H1 (cell line): ENCODE measurements at regions not wholly inside any gene's neighbourhood (a gene's known extent, or its start where the extent isn't known, plus 50 kb on each side); places are given as distances from the start of the nearest gene placed in this dataset.

Source experiments
- CTCF ChIA-PET: fragments of 300-600 bp; sonication (Branson Sonifier 250); formaldehyde crosslinking; loops from one replicate; lab custom pipeline; 2021; ENCODE audit not compliant: partially characterized antibody; lab: Charles Lee
- POLR2A ChIA-PET: fragments of 300-600 bp; sonication (Branson Sonifier 250); formaldehyde crosslinking; loops from one replicate; lab custom pipeline; 2021; ENCODE audit warnings: inconsistent platforms; ENCODE audit not compliant: partially characterized antibody; lab: Charles Lee
- DNase-seq, 2 experiments: peaks; one replicate each; pipeline versions ENCODE4 v3.0.0 to v3.0.0-alpha.2; 2010 to 2022; ENCODE audit warnings: low spot score in 2 of 2, low read depth in 1 of 2, mixed read lengths in 1 of 2
- FAIRE-seq: peaks from 2 replicates; lab custom pipeline; 2011; peaks lifted over from hg19 to GRCh38; lab: Jason Lieb, UNC
- H2AFZ ChIP-seq: 2 replicates; pipeline ENCODE4 v1.8.1; 2012; ENCODE audit warnings: low read length, inconsistent platforms
- H2AK5ac ChIP-seq: 2 replicates; pipeline ENCODE4 v1.6.1; 2013; ENCODE audit warnings: low read depth, low read length
- H2BK120ac ChIP-seq: replicated peaks from 2 replicates; pipeline ENCODE3; 2013; ENCODE audit warnings: low read depth, low read length, inconsistent platforms
- H2BK12ac ChIP-seq: 2 replicates; pipeline ENCODE4 v1.6.1; 2013; ENCODE audit warnings: low read depth, low read length
- H2BK15ac ChIP-seq: 2 replicates; pipeline ENCODE4 v1.6.1; 2013; ENCODE audit warnings: low read length
- H2BK20ac ChIP-seq: 2 replicates; pipeline ENCODE4 v1.6.1; 2013; ENCODE audit warnings: low read length
- H2BK5ac ChIP-seq: 2 replicates; pipeline ENCODE4 v1.6.1; 2013; ENCODE audit warnings: low read depth, low read length
- H3K14ac ChIP-seq: 2 replicates; pipeline ENCODE4 v1.6.1; 2013; ENCODE audit warnings: inconsistent platforms; ENCODE audit not compliant: insufficient read length
- H3K18ac ChIP-seq: 2 replicates; pipeline ENCODE4 v1.6.1; 2013; ENCODE audit warnings: low read length; ENCODE audit errors: extremely low read depth
- H3K23ac ChIP-seq: 2 replicates; pipeline ENCODE4 v1.6.1; 2013; ENCODE audit warnings: inconsistent platforms; ENCODE audit not compliant: insufficient read length
- H3K23me2 ChIP-seq: 2 replicates; pipeline ENCODE4 v1.6.1; 2013; ENCODE audit warnings: low read depth, low read length
- H3K27ac ChIP-seq: 2 replicates; pipeline ENCODE4 v1.6.1; 2011; ENCODE audit warnings: low read depth, low read length, inconsistent platforms
- H3K27me3 ChIP-seq, 4 experiments: replicated peaks in 1 of 4; 1 replicate in 1 of 4; 2 replicates in 3 of 4; pipeline versions ENCODE4 v1.6.1 to v1.8.1; 2011 to 2013; ENCODE audit warnings: low read length in 3 of 4, mild to moderate bottlenecking in 3 of 4, inconsistent platforms in 2 of 4, mixed read lengths in 2 of 4, moderate library complexity in 1 of 4; ENCODE audit not compliant: control insufficient read depth in 3 of 4, insufficient read depth in 3 of 4; ENCODE audit errors: extremely low read depth in 1 of 4
- H3K36me3 ChIP-seq, 4 experiments: 2 replicates each; pipeline versions ENCODE4 v1.6.1 to v1.8.1; 2011 to 2013; ENCODE audit warnings: mild to moderate bottlenecking in 4 of 4, low read length in 3 of 4, moderate library complexity in 2 of 4, control low read depth in 1 of 4, inconsistent platforms in 1 of 4; ENCODE audit not compliant: insufficient read depth in 4 of 4, control insufficient read depth in 2 of 4
- H3K4ac ChIP-seq: replicated peaks from 2 replicates; pipeline ENCODE3; 2013; ENCODE audit warnings: low read length, low read depth, mixed read lengths, inconsistent platforms; ENCODE audit not compliant: insufficient read length
- H3K4me1 ChIP-seq, 4 experiments: replicated peaks in 1 of 4; 1 replicate in 1 of 4; 2 replicates in 3 of 4; pipeline versions ENCODE4 v1.6.1 to v1.8.1; 2011 to 2013; ENCODE audit warnings: low read length in 3 of 4, inconsistent platforms in 2 of 4, mixed read lengths in 1 of 4; ENCODE audit not compliant: insufficient read depth in 4 of 4, control insufficient read depth in 3 of 4
- H3K4me2 ChIP-seq, 2 experiments: 2 replicates each; pipeline versions ENCODE4 v1.6.1 to v1.8.1; 2011 to 2013; ENCODE audit warnings: low read depth in 2 of 2, low read length in 2 of 2, control low read depth in 1 of 2, inconsistent platforms in 1 of 2, mild to moderate bottlenecking in 1 of 2; ENCODE audit not compliant: insufficient read depth in 1 of 2
- H3K4me3 ChIP-seq, 4 experiments: fragments of 200-600, 300-600 bp in 1 of 4; sonication (generic), shearing (Covaris generic), sonication (Bioruptor Twin) in 1 of 4; 2 replicates each; pipeline versions ENCODE4 v1.5.1 to v1.8.1; 2011 to 2016; ENCODE audit warnings: low read length in 4 of 4, low read depth in 3 of 4, control low read depth in 2 of 4, inconsistent platforms in 2 of 4, mild to moderate bottlenecking in 2 of 4, mixed read lengths in 1 of 4, moderate library complexity in 1 of 4; ENCODE audit not compliant: insufficient read depth in 2 of 4; ENCODE audit errors: extremely low read depth in 1 of 4
- H3K56ac ChIP-seq: replicated peaks from 2 replicates; pipeline ENCODE3; 2013; ENCODE audit warnings: low read depth, mild to moderate bottlenecking, mixed read lengths, low read length, inconsistent platforms; ENCODE audit not compliant: insufficient read length
- H3K79me1 ChIP-seq: 2 replicates; pipeline ENCODE4 v1.6.1; 2013; ENCODE audit warnings: low read depth, low read length, control low read depth
- H3K79me2 ChIP-seq, 2 experiments: 2 replicates each; pipeline versions ENCODE4 v1.6.1 to v1.8.1; 2012 to 2013; ENCODE audit warnings: low read length in 2 of 2, mild to moderate bottlenecking in 2 of 2, inconsistent platforms in 1 of 2; ENCODE audit not compliant: insufficient read depth in 2 of 2, control insufficient read depth in 1 of 2
- H3K9ac ChIP-seq, 4 experiments: replicated peaks in 1 of 4; 1 replicate in 1 of 4; 2 replicates in 3 of 4; pipeline versions ENCODE4 v1.6.1 to v1.8.1; 2011 to 2013; ENCODE audit warnings: low read depth in 3 of 4, low read length in 3 of 4, control low read depth in 2 of 4, mild to moderate bottlenecking in 2 of 4, moderate library complexity in 2 of 4, inconsistent platforms in 1 of 4; ENCODE audit errors: extremely low read depth in 1 of 4
- H3K9me3 ChIP-seq, 2 experiments: 2 replicates each; pipeline versions ENCODE4 v1.6.1 to v1.8.1; 2012 to 2013; ENCODE audit warnings: mild to moderate bottlenecking in 2 of 2, moderate library complexity in 2 of 2, control low read depth in 1 of 2, inconsistent platforms in 1 of 2, low read depth in 1 of 2, low read length in 1 of 2, mixed read lengths in 1 of 2; ENCODE audit not compliant: insufficient read depth in 2 of 2
- H4K20me1 ChIP-seq, 2 experiments: replicated peaks in 1 of 2; 2 replicates each; pipeline versions ENCODE3 to v1.8.1; 2011 to 2013; ENCODE audit warnings: inconsistent platforms in 2 of 2, low read length in 2 of 2, mild to moderate bottlenecking in 1 of 2; ENCODE audit not compliant: insufficient read depth in 2 of 2, control insufficient read depth in 1 of 2
- H4K5ac ChIP-seq: 2 replicates; pipeline ENCODE4 v1.6.1; 2013; ENCODE audit warnings: low read length, low read depth, mixed read lengths, inconsistent platforms; ENCODE audit not compliant: insufficient read length
- H4K8ac ChIP-seq: 2 replicates; pipeline ENCODE4 v1.8.0; 2013; ENCODE audit warnings: mild to moderate bottlenecking, moderate library complexity, low read length, inconsistent platforms; ENCODE audit not compliant: insufficient read depth; ENCODE audit errors: extremely low read depth
- H4K91ac ChIP-seq: replicated peaks from 2 replicates; pipeline ENCODE3; 2013; ENCODE audit warnings: low read length, mixed read lengths, inconsistent platforms; ENCODE audit not compliant: insufficient read length
- POU5F1 ChIP-seq: IDR thresholded peaks from 2 replicates; pipeline ENCODE4 v1.6.1; 2011; ENCODE audit warnings: low read depth, mild to moderate bottlenecking, low read length, moderate library complexity
- WGBS, 2 experiments: shearing (Covaris generic) in 1 of 2; methylation state at CpG; one replicate each; pipeline versions ENCODE4 v1.1.6 to v1.1.7; 2013 to 2015; ENCODE audit warnings: low lambda C conversion rate in 2 of 2, mixed read lengths in 2 of 2, inconsistent platforms in 1 of 2, low coverage in 1 of 2, missing lambda C conversion rate in 1 of 2; ENCODE audit not compliant: insufficient replicate concordance in 2 of 2, insufficient coverage in 1 of 2, insufficient read length in 1 of 2; ENCODE audit errors: extremely low coverage in 1 of 2, missing lambda C conversion rate in 1 of 2; 5-methylcytosine and 5-hydroxymethylcytosine counted together

DNA sequence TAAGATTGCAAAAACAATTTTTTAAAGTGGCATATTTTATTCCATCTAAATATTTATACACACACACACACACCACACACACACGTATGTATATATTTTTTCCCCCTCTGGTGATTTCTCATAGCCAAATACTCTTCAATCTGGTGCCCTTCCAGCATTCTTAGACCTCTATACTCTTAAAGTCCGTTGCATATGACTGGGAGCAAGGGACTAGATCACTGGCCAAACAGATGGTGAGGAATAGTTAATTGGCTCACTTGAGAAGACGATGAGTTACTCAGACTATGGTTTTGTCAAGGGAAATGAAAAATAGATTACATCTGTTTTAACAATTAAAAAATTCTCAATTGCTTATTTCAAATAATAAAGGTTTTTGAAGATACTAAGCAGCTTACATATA lies 512.5 kb upstream of the LRRTM4 start:
- H4K20me1 ChIP-seq, result no peaks in the 10 kb centered on the region
- H2BK20ac ChIP-seq, result no peak overlapping the region
- H4K5ac ChIP-seq, result no peak overlapping the region
- H3K79me2 ChIP-seq, result no peaks in the 10 kb centered on the region
- H2BK15ac ChIP-seq, result no peak overlapping the region
- no peak overlapping the region for H2AFZ ChIP-seq
- no peaks in the 10 kb centered on the region for H3K27me3 ChIP-seq
- peaks cover 7 to 15% of the 10 kb centered on the region in 2 experiments for H3K9me3 ChIP-seq
- no peak overlapping the region for H2BK12ac ChIP-seq
- no peak overlapping the region for H3K4me2 ChIP-seq
- H3K14ac ChIP-seq, result no peak overlapping the region
- no peak overlapping the region for H3K27ac ChIP-seq
- no peak overlapping the region for H3K23ac ChIP-seq
- no peak overlapping the region for H3K18ac ChIP-seq
- H4K8ac ChIP-seq, result no peak overlapping the region
- no peaks in the 10 kb centered on the region; the same call in 1 of the 2 replicates for H3K23me2 ChIP-seq
- H3K4me1 ChIP-seq, result peaks cover 0 to 4% (median 0%) of the 10 kb centered on the region in 4 experiments; a peak in 2 of 7 replicates
- no peak overlapping the region for H3K4ac ChIP-seq
- no peak overlapping the region for H2BK120ac ChIP-seq
- no peak overlapping the region for H3K56ac ChIP-seq
- H3K79me1 ChIP-seq, result no peaks in the 10 kb centered on the region
- DNase-seq (no peak), FAIRE-seq (peak; percentile 32)
- ChIA-PET CTCF (no interaction called here), POLR2A (no interaction called here)
- H3K36me3 ChIP-seq, result peaks cover 0 to under 1% (median under 1%) of the 10 kb centered on the region in 4 experiments; a peak in 2 of 8 replicates
- no peak overlapping the region for H2AK5ac ChIP-seq
- no peak overlapping the region for H3K4me3 ChIP-seq
- no peak overlapping the region for H4K91ac ChIP-seq
- no peak overlapping the region for H3K9ac ChIP-seq
- 93% methylated on average over 3 of the region's 3 CpGs; no CpG with 5 or more reads in 1 of the 2 experiments for WGBS, 2 experiments
- no peak overlapping the region; the same call in 1 of the 2 replicates for H2BK5ac ChIP-seq
- TF ChIP-seq POU5F1, result no peak
